Keratinocyte (primary cell): ENCODE measurements at regions not wholly inside any gene's neighbourhood (a gene's known extent, or its start where the extent isn't known, plus 50 kb on each side); places are given as distances from the start of the nearest gene placed in this dataset.

Experiments used
- EZH2 ChIP-seq: IDR thresholded peaks from one replicate; pipeline ENCODE4 v1.6.1; 2012; ENCODE audit warnings: inconsistent platforms, mild to moderate bottlenecking, low read length, moderate library complexity
- TF ChIP-seq, protein P1 (sequence below), 3 experiments: IDR thresholded peaks in 1 of 3; conservative IDR thresholded peaks in 1 of 3; optimal IDR thresholded peaks in 1 of 3; 2 replicates in 2 of 3; 3 replicates in 1 of 3; pipeline versions ENCODE3 to v1.5.1; 2011; ENCODE audit warnings: low read length in 3 of 3, mild to moderate bottlenecking in 3 of 3, moderate library complexity in 2 of 3, control low read depth in 1 of 3, inconsistent platforms in 1 of 3; ENCODE audit not compliant: insufficient read depth in 2 of 3; ENCODE audit errors: extremely low read depth in 1 of 3

DNA sequence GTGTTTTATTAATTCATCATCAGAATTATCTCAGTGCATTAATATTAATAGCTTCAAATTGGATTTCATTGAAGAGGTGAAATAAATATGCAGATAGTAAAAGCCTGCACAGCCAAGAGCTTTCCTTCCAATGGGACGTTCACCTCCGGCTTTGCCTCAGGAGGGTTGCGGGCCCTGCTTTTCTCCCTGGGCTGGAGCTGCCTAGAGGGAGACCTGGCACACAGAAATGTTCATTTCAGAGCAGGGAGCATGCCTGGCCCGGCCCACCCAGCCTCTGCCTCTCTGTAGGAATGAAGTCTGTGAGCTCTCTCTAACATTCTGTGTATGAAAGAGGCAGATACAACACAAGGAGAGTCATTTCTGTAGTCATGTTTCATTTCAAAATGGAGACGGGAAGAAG is 100.4 kb upstream of the IRX2 start:
- TF ChIP-seq, protein P1, sequence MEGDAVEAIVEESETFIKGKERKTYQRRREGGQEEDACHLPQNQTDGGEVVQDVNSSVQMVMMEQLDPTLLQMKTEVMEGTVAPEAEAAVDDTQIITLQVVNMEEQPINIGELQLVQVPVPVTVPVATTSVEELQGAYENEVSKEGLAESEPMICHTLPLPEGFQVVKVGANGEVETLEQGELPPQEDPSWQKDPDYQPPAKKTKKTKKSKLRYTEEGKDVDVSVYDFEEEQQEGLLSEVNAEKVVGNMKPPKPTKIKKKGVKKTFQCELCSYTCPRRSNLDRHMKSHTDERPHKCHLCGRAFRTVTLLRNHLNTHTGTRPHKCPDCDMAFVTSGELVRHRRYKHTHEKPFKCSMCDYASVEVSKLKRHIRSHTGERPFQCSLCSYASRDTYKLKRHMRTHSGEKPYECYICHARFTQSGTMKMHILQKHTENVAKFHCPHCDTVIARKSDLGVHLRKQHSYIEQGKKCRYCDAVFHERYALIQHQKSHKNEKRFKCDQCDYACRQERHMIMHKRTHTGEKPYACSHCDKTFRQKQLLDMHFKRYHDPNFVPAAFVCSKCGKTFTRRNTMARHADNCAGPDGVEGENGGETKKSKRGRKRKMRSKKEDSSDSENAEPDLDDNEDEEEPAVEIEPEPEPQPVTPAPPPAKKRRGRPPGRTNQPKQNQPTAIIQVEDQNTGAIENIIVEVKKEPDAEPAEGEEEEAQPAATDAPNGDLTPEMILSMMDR (optimal IDR thresholded peaks at IDR 0.05 in 1 of 3, IDR thresholded peaks at IDR 0.05 in 1 of 3, conservative IDR thresholded peaks at IDR 0.05 in 1 of 3; ENCODE audit: extremely low read depth in 1 of 3, insufficient read depth in 2 of 3, low read length in 3 of 3), result no peak
- no peak for TF ChIP-seq EZH2
